ENCODE measurements at regions not wholly inside any gene's neighbourhood (a gene's known extent, or its start where the extent isn't known, plus 50 kb on each side); places are given as distances from the start of the nearest gene placed in this dataset.

DNA sequence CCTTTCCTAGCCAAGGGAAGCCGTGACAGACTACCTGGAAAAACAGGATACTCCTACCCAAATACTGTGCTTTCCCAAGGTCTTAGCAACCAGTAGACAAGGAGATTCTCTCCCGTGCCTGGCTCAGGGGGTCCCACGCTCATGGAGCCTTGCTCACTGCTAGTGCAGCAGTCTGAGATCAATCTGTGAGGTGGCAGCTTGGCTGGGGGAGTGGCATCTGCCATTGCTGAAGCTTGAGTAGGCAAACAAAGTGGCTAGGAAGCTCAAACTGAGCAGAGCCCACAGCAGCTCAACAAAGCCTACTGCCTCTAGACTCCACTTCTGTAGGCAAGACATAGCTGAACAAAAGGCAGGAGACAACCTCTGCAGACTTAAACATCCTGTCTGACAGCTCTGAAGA lies 177.1 kb downstream of the PARM1 start:
- Histone ChIP-seq H2AFZ (ENCODE audit: low read depth, low read length) (no peak overlapping the region), H3K4me2 (ENCODE audit: low read length) (no peak overlapping the region), H3K27me3 (ENCODE audit: insufficient read depth, low read length) (no peaks in the 10 kb centered on the region), H3K9me3 (ENCODE audit: insufficient read depth, low read depth, low read length) (no peaks in the 10 kb centered on the region), H3K27ac (ENCODE audit: low read depth, low read length) (no peak overlapping the region), H3K4me3 (ENCODE audit: insufficient read depth, low read depth, low read length) (no peak overlapping the region), H3K9ac (ENCODE audit: low read length) (no peak overlapping the region), H3K36me3 (ENCODE audit: insufficient read depth, low read length) (no peaks in the 10 kb centered on the region), H4K20me1 (ENCODE audit: insufficient read depth, low read length) (no peaks in the 10 kb centered on the region), H3K79me2 (ENCODE audit: insufficient read depth, low read length) (no peaks in the 10 kb centered on the region), H3K4me1 (ENCODE audit: insufficient read depth, low read length) (no peaks in the 10 kb centered on the region)
- DNase-seq (ENCODE audit: low read depth) (no peak), FAIRE-seq (no peak)
- Mint-ChIP-seq H3K4me3 (ENCODE audit: unreplicated experiment) (no peak overlapping the region), H3K9me3 (ENCODE audit: unreplicated experiment) (peaks cover 4% of the 10 kb centered on the region), H3K4me1 (ENCODE audit: low read depth, unreplicated experiment) (no peaks in the 10 kb centered on the region), H3K27ac (ENCODE audit: unreplicated experiment) (no peak overlapping the region), H3K27me3 (ENCODE audit: low read depth, unreplicated experiment) (no peaks in the 10 kb centered on the region), H3K36me3 (ENCODE audit: low read depth, unreplicated experiment) (no peaks in the 10 kb centered on the region)
- TF ChIP-seq CTCF (IDR thresholded peaks at IDR 0.05; ENCODE audit: insufficient read depth, low read depth, low read length) (no peak), EZH2 (IDR thresholded peaks at IDR 0.05; ENCODE audit: insufficient read depth, low read length) (no peak)

DNA sequence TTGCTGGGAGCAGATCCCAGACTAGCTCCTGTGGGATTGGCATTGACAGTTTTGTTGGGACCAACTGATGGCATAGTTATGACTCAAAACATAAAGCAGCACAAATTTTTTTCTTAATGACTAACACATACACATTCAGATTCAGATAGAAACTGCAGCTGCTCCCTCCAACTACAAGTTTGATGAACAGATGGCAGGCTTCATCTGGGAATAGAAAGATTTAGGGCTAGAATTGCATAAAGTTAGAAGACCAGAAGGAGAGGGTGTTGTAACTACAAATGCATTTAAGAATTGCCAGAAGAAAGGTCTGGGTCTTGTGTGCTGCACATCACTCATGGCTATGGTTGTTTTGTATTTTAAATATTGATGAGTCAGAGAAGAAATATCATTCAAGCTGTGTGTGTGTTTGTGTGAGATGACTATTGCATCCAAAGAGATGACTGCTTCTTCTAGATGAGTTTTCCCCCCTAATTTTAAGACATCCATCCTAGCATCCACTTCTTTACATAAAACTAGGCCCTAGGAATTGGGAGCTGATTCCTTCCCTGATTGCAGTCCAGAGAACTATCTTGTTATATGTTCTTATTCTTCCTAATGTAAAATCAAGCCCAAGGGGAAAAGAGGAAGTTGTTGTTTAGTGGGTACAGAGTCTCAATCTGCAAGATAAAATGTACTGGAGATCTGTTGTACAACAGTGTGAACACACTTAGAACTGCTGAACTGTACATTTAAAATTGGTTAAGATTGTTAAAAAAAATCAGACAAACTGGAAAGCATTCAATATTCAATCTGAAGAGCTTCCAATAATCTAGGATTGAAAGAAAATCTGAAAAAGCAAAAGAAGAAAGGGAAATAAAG lies 175.1 kb downstream of the PARM1 start:
- no peaks in the 10 kb centered on the region for H3K36me3 ChIP-seq (ENCODE audit: insufficient read depth, low read length)
- FAIRE-seq = no peak
- Mint-ChIP-seq H3K27me3 (ENCODE audit: low read depth, unreplicated experiment) (no peaks in the 10 kb centered on the region), H3K36me3 (ENCODE audit: low read depth, unreplicated experiment) (no peaks in the 10 kb centered on the region), H3K4me3 (ENCODE audit: unreplicated experiment) (no peak overlapping the region), H3K27ac (ENCODE audit: unreplicated experiment) (no peak overlapping the region), H3K4me1 (ENCODE audit: low read depth, unreplicated experiment) (no peaks in the 10 kb centered on the region), H3K9me3 (ENCODE audit: unreplicated experiment) (peaks cover 4% of the 10 kb centered on the region)
- H3K4me2 ChIP-seq (ENCODE audit: low read length) = no peak overlapping the region
- TF ChIP-seq EZH2 (IDR thresholded peaks at IDR 0.05; ENCODE audit: insufficient read depth, low read length) (no peak), CTCF (IDR thresholded peaks at IDR 0.05; ENCODE audit: insufficient read depth, low read depth, low read length) (no peak)
- no peaks in the 10 kb centered on the region for H3K9me3 ChIP-seq (ENCODE audit: insufficient read depth, low read depth, low read length)
- DNase-seq (ENCODE audit: low read depth) = no peak
- H3K4me1 ChIP-seq (ENCODE audit: insufficient read depth, low read length) = no peaks in the 10 kb centered on the region
- H3K79me2 ChIP-seq (ENCODE audit: insufficient read depth, low read length) = no peaks in the 10 kb centered on the region
- no peak overlapping the region for H3K9ac ChIP-seq (ENCODE audit: low read length)
- no peaks in the 10 kb centered on the region for H4K20me1 ChIP-seq (ENCODE audit: insufficient read depth, low read length)
- H2AFZ ChIP-seq (ENCODE audit: low read depth, low read length) = no peak overlapping the region
- H3K27me3 ChIP-seq (ENCODE audit: insufficient read depth, low read length) = no peaks in the 10 kb centered on the region
- no peak overlapping the region for H3K4me3 ChIP-seq (ENCODE audit: insufficient read depth, low read depth, low read length)
- H3K27ac ChIP-seq (ENCODE audit: low read depth, low read length) = no peak overlapping the region

GRCh38 chr4:75102787-75103085 lies 169.8 kb downstream of the PARM1 start:
- H3K4me1 Mint-ChIP-seq (ENCODE audit: low read depth, unreplicated experiment) = no peaks in the 10 kb centered on the region
- Histone ChIP-seq H4K20me1 (ENCODE audit: insufficient read depth, low read length) (no peaks in the 10 kb centered on the region), H3K9ac (ENCODE audit: low read length) (no peak overlapping the region), H3K4me1 (ENCODE audit: insufficient read depth, low read length) (no peaks in the 10 kb centered on the region), H3K36me3 (ENCODE audit: insufficient read depth, low read length) (no peaks in the 10 kb centered on the region), H3K4me2 (ENCODE audit: low read length) (no peak overlapping the region), H3K27me3 (ENCODE audit: insufficient read depth, low read length) (no peaks in the 10 kb centered on the region), H2AFZ (ENCODE audit: low read depth, low read length) (no peak overlapping the region), H3K27ac (ENCODE audit: low read depth, low read length) (no peak overlapping the region), H3K79me2 (ENCODE audit: insufficient read depth, low read length) (no peaks in the 10 kb centered on the region), H3K9me3 (ENCODE audit: insufficient read depth, low read depth, low read length) (no peaks in the 10 kb centered on the region), H3K4me3 (ENCODE audit: insufficient read depth, low read depth, low read length) (no peak overlapping the region)
- H3K27me3 Mint-ChIP-seq (ENCODE audit: low read depth, unreplicated experiment) = no peaks in the 10 kb centered on the region
- no peak for TF ChIP-seq CTCF (IDR thresholded peaks at IDR 0.05; ENCODE audit: insufficient read depth, low read depth, low read length)
- no peak for TF ChIP-seq EZH2 (IDR thresholded peaks at IDR 0.05; ENCODE audit: insufficient read depth, low read length)
- H3K4me3 Mint-ChIP-seq (ENCODE audit: unreplicated experiment) = no peak overlapping the region
- FAIRE-seq = no peak
- no peaks in the 10 kb centered on the region for H3K9me3 Mint-ChIP-seq (ENCODE audit: unreplicated experiment)
- H3K36me3 Mint-ChIP-seq (ENCODE audit: low read depth, unreplicated experiment) = no peaks in the 10 kb centered on the region
- no peak overlapping the region for H3K27ac Mint-ChIP-seq (ENCODE audit: unreplicated experiment)
- no peak for DNase-seq (ENCODE audit: low read depth)

Measured in astrocyte (in vitro differentiated cells and primary cell).